ENCODE measurements at regions not wholly inside any gene's neighbourhood (a gene's known extent, or its start where the extent isn't known, plus 50 kb on each side); places are given as distances from the start of the nearest gene placed in this dataset.

GRCh38 chr2:145197944-145198343 lies 678.0 kb upstream of the ZEB2 start:
- DNase-seq (ENCODE audit: low spot score) = no peak

DNA sequence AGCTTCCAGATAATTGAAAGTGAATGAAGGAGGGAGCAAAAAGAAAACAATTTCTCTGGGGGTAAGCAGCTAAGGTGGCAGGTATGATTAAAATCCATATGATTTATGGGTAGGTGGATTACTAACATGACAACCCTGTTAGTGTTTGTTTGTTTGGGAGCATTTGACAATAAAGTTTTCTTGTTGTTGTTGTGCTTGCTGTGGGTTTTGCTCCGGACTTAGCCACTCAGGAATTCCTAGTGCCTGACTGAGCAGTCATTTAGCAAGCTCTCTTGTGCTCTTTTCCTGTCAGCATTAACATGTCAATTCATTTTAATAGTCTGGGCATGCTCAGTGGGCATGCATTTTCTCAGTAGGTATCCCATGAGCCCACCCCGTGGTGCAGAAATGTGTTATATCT lies 674.8 kb upstream of the ZEB2 start:
- no peak for DNase-seq (ENCODE audit: low spot score)

DNA sequence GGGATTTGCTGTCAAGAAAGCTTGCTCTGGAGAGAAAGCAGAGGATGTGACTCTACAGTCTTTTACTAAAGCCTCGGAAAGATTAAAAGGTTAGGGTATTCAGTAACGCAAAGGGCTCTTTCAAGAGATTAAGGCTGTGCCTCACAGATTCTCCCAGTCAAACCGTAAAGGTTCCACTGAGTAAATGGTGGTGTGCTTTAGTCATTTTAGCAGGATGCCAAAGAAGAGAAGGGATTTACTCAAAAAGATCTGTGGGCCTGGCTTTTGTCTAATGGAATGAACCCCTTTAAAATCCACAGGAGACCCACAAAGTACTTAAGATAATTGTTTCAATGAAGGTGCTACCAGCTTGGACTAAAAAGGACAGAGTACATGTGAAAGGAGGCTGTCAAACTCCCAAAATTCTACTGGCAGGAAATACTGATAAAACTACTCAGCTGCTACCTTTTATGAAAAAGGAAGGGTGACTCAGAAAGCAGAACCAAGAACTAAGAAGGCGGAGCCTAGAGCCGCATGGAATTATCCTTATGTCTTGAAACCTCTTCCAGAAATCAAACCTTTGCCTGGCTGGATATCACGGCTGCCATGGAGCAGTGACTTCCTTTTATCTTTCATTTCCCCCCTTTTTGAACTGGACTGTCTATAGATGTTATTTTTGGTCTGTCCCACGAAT lies 670.2 kb upstream of the ZEB2 start:
- DNase-seq (ENCODE audit: low spot score) = no peak

DNA sequence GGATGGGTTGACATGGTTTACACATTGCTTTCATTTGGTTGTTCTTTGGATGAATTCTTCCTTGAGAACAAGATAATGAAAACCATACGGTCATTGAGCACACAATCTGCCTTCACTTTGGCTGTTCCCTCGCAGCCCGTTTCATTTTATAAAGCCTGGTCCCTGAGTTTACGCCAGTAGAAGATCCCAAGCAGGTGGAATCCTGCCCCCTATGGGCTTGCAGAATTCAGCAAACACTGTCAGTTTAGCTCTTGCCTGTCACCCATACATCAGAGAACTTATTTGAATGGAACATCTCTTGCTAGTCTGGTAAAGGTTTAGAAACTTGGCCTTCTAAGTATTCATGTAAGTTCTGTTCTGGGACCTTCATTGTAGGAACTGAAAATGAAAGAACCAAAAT lies 666.4 kb upstream of the ZEB2 start:
- DNase-seq (ENCODE audit: low spot score) = no peak

GRCh38 chr2:145185696-145186095 lies 665.8 kb upstream of the ZEB2 start:
- DNase-seq (ENCODE audit: low spot score) = no peak

GRCh38 chr2:145184741-145185651 lies 665.1 kb upstream of the ZEB2 start:
- no peak for DNase-seq (ENCODE audit: low spot score)

DNA sequence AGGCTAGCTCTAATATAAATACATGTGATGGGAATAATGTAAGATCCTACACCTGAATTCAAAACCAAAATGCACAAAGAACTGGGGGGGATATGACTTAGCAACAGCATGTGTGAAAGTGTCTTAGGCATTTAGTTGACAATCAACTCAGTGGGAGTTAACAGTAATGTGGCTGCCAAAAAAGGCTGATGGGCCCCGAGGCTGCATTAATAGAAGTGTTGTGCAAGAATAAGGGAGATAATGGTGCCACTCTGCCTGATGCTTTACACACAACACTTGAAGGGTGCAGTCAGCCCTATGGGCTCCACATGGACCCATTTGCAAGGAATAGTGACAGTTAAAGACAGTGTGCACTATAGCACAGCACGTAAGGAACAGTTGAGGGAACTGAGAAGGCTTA lies 649.4 kb upstream of the ZEB2 start:
- no peak for DNase-seq (ENCODE audit: low spot score)

DNA sequence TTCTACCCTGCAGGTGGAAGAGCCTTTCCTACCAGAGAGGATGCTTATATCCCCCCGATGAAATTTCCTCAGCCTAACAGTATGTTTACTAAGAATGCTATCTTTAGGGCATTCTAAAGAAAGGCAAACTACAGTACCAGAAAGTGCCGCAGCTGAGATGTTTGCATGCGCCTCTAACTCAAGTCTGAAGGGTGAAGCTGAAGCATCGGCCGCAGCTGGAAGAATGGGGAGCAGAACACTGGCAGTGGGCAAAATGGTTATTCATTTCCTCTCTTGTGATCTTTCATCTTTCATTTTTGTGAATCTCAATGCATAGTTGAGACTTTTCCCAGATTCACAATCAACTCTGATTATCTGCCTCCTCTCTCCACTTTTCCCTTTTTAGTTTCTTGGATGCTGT lies 648.2 kb upstream of the ZEB2 start:
- DNase-seq (ENCODE audit: low spot score) = no peak

DNA sequence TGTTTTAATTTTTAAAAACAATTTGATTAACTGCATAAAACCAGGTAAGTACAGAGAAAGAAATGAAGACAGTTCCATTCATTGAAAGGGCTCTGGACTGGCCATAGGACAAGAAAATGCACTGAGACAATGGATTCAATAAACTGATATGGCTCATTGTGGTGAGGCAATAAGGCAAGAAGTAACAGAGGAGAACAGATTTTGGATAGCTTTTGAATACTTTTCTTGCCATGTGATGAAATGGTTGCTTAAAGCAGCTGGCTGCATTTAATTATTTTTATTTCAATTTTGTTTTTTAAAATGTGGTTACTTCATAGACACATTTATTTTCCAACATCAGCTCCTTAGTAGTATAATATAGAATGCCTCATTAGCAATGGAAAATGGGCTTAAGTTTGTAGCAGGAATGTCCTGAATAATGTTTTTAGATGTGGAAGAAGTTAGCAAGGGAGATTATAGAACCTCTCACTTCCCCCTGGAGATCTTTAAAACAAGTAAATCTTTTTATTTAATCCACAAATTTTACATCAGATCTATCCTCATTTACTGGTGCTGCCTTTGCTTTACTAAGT lies 646.9 kb upstream of the ZEB2 start:
- DNase-seq (ENCODE audit: low spot score) = no peak

GRCh38 chr2:145161656-145162055 lies 641.7 kb upstream of the ZEB2 start:
- no peak for DNase-seq (ENCODE audit: low spot score)

DNA sequence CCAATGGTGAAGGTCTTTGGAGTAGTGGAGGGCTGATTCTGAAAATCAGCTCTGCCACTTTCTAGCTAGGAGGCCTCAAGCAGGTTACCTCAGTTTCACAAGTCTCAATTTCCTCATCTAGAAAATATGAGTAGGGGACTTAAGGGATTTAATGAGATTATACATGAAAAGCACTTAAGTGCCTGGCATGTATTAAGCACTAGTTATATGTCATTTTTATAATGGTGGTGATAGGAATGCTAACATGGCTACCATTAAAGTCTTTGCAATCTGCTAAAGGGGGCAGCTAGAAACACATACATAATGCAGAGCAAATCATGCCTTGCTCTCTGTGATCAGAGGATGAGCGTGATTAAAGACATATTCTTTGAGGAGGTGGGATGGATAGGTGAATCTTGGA lies 640.9 kb upstream of the ZEB2 start:
- no peak for DNase-seq (ENCODE audit: low spot score)

- DNase-seq (ENCODE audit: low spot score) = no peak
Observed at GRCh38 chr2:145159676-145160075, 639.8 kb upstream of the ZEB2 start.

DNA sequence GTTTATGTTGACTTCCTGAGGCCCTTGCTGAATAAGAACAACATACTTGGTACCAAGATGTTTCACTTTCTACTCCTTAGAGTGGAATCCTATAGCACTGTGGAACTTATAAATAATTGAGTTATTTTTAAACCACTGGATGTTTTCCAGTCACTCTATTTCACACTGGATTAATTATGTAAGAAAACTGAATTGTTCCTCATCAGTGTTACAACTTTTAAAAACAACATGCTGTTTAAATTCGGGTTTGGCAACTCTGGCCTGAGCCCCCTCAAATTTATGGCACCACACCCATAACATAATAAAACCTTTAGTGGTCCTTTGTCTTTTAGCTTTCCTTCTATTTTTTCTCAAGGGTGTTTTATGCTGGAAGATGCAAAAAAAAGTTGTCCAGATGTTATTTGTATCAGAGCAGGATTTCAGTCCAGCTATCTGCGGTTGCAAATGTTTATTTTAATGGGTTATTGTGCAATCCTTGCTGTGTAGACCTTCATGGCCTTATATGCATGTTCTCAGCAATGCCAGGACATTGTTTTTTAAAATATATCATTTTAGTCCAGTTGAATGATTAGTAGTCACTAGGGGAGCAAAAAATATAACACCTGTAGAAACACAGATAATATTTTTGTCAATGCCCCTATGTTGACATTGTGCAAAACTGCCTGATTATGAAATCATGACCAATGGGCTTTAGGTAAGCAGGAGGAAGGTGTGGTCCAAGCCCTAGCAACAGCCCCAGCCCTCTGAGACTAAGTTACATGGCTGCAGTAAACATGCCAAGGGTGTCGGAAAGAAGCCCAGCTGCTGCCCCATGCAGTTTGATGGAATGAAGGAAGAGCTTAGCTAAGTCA lies 638.0 kb upstream of the ZEB2 start:
- DNase-seq (ENCODE audit: low spot score) = no peak

DNA sequence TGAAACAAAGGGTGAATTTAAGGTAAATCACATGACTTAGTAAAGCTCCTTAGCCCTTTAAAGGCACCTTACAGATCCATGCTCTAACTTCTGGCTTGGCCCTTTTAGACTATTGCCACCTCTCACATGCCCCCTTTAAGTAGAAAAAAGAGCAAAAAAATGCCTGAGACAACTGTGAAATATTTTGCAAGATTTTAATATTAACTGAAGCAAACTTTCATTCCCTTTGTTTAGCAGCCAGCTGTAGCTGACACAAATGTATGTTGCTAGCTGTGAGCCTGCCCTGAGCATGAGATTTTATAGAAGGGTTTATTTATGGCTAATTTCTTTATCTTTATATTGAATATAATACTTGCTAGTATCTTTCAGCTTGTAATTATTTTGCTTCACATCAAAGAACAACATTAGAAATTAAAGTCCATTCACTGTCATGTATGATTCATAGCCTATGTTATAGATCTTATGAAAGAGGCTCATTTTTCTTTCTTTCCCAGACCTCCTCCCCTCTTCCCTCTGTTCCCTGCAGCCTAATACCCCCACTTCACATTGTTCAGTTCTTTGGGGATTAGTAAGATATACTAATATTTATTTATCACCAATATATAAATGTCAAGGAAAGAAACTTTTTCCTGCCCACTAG lies 637.2 kb upstream of the ZEB2 start:
- DNase-seq (ENCODE audit: low spot score) = no peak

- DNase-seq (ENCODE audit: low spot score) = no peak
Observed at GRCh38 chr2:145156199-145156598, 636.3 kb upstream of the ZEB2 start.

GRCh38 chr2:145155196-145155595 lies 635.3 kb upstream of the ZEB2 start:
- no peak for DNase-seq (ENCODE audit: low spot score)

DNA sequence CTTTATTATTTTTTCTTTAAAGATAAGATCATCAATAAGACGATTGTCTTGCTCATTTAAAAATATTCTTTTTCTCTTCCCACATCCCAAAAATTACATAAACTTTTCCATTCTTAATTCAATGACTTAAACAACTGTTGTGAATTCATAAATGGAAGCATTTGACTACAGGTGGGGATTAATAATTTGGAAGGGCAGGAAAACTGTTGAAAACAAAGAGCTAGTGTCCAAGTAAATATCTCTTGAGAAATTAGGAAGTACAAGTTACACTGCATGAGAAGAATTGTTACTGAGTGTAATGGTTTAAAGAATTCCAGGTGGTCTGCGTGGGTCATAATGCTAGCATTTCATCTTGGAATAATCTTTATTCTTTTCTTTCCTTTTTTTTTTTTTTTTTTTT lies 634.8 kb upstream of the ZEB2 start:
- DNase-seq (ENCODE audit: low spot score) = no peak

GRCh38 chr2:145146691-145147090 lies 626.8 kb upstream of the ZEB2 start:
- no peak for DNase-seq (ENCODE audit: low spot score)

DNA sequence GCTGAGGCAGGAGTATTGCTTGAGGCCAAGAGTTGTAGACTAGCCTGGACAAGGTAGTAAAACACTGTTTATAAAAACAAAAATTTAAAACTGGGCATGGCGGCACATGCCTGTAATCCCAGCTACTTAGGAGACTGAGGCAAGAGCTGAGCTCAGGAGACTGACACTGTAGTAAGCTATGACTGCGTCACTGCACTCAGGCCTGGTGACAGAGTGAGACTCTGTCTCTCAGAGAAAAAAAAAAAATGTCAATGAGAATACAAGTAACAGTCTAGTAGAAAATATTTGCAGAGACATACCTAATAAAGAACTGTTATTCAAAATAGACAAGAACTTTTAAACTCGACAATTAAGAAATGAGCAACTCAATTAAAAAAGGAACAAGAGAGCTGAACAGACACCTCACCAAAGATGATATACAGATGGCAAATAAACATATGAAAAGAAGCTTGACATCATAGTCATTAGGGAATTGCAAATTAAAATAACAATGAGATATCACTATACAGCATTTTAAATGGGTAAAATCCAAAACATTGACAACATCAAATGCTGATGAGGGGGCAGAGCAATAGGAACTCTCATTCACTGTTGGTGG lies 624.3 kb upstream of the ZEB2 start:
- no peak for DNase-seq (ENCODE audit: low spot score)

GRCh38 chr2:145141981-145142380 lies 622.1 kb upstream of the ZEB2 start:
- no peak for DNase-seq (ENCODE audit: low spot score)

DNA sequence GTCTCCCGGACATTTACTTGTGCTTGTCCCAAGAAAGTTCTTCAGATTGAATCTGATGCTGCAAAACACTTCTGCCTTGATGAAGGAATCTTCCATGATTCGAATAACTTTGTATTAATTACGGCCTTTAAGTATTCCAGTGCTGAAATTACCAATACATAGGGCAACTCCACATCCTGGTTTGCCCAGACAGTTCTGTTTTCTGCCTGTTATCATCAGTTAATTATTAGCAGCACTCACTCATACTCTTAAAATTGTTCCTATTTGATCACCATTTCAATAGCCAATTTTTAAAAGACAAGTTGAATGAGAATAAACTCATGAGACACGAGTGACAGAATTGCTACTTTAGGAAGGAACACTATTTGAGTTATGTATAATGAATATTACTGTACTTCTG lies 620.7 kb upstream of the ZEB2 start:
- no peak for DNase-seq (ENCODE audit: low spot score)

Measured in hematopoietic multipotent progenitor cell treated with erythropoietin and hydrocortisone succinate and interleukin-3 and kit ligand, for 15 days (in vitro differentiated cells).